ENCODE measurements at regions not wholly inside any gene's neighbourhood (a gene's known extent, or its start where the extent isn't known, plus 50 kb on each side); places are given as distances from the start of the nearest gene placed in this dataset.

DNA sequence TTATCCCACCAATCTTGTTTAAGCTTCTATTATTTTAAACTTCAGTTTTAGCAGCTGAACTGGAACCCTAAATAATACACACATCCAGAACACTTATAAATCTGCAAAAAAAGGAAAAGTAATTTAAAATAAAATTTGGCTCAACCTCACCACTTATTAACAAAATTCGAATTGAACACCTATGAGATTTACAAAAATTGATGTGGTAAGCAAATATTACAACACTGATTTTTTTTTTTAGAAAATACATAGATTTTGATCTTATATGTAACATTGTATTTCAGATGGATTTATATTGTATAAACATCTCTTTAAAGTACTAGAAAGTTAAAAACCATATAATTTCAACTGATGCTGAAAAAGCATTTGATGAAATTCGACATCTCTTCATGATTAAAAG lies 81.3 kb upstream of the DYNAP start:
- TF ChIP-seq, protein P1, sequence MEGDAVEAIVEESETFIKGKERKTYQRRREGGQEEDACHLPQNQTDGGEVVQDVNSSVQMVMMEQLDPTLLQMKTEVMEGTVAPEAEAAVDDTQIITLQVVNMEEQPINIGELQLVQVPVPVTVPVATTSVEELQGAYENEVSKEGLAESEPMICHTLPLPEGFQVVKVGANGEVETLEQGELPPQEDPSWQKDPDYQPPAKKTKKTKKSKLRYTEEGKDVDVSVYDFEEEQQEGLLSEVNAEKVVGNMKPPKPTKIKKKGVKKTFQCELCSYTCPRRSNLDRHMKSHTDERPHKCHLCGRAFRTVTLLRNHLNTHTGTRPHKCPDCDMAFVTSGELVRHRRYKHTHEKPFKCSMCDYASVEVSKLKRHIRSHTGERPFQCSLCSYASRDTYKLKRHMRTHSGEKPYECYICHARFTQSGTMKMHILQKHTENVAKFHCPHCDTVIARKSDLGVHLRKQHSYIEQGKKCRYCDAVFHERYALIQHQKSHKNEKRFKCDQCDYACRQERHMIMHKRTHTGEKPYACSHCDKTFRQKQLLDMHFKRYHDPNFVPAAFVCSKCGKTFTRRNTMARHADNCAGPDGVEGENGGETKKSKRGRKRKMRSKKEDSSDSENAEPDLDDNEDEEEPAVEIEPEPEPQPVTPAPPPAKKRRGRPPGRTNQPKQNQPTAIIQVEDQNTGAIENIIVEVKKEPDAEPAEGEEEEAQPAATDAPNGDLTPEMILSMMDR (conservative IDR thresholded peaks at IDR 0.05) = no peak
- H3K27ac ChIP-seq = no peak overlapping the region

DNA sequence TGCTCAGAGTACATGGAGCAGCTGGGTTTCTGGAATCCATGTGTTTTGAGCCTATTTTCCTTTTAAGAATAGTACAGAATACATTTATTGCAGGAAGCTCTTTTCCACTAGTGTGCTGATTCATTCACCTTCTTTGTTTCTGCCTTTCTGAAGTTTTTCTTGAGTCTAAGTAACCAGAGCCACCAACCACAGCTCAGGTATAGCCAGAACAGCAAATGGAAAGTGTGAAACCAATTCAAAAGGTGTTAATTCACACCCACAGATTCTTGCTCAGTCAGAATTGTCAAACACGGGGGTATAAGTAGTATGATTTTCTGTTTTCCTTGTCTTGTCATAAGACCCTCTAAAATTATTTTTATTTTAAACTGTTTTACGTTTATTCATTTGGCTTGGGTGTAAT lies 75.9 kb upstream of the DYNAP start:
- TF ChIP-seq, protein P1 (conservative IDR thresholded peaks at IDR 0.05) = no peak
- TF ChIP-seq ZFX (IDR thresholded peaks at IDR 0.05) = no peak
- no peak overlapping the region for H3K27ac ChIP-seq

- no peak for TF ChIP-seq ZFX (IDR thresholded peaks at IDR 0.05)
- TF ChIP-seq, protein P1 (conservative IDR thresholded peaks at IDR 0.05) = no peak
- H3K27ac ChIP-seq = no peak overlapping the region
These were observed 73.5 kb upstream of the DYNAP start for GRCh38 chr18:54517521-54517920.

- TF ChIP-seq, protein P1 (conservative IDR thresholded peaks at IDR 0.05) = no peak
- TF ChIP-seq ZFX (IDR thresholded peaks at IDR 0.05) = no peak
These were observed 69.2 kb upstream of the DYNAP start for GRCh38 chr18:54521846-54522245.

DNA sequence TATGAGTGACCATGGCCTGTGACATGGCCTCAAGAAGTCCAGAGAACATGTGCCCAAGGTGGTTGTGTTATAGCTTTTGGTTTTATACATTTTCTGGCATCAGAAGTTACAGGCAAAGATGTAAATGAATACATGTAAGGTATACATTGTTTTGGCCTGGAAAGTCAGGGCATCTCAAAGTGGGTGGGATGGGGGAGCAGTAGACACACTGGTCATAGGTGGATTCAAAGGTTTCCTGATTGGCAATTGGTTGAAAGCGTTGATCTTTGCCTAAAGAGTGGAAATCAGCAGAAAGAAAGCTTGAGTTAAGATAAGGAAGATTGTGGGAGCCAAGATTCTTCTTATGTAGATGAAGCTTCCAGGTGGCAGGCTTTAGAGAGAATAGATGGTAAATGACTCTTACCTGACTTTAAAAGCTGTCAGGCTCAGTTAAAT lies 62.1 kb upstream of the DYNAP start:
- H3K27ac ChIP-seq = no peak overlapping the region
- TF ChIP-seq, protein P1 (conservative IDR thresholded peaks at IDR 0.05) = no peak
- TF ChIP-seq ZFX (IDR thresholded peaks at IDR 0.05) = no peak

More at GRCh38 chr18:54521846-54522245, 69.2 kb upstream of the DYNAP start:
- H3K27ac ChIP-seq = no peak overlapping the region

GRCh38 chr18:54529444-54529843 lies 61.6 kb upstream of the DYNAP start:
- H3K27ac ChIP-seq = no peak overlapping the region
- no peak for TF ChIP-seq ZFX (IDR thresholded peaks at IDR 0.05)
- TF ChIP-seq, protein P1 (conservative IDR thresholded peaks at IDR 0.05) = no peak

- H3K27ac ChIP-seq = no peak overlapping the region
- TF ChIP-seq, protein P1 (conservative IDR thresholded peaks at IDR 0.05) = no peak
- TF ChIP-seq ZFX (IDR thresholded peaks at IDR 0.05) = no peak
These were observed 60.8 kb upstream of the DYNAP start for GRCh38 chr18:54530285-54530684.
